ENCODE measurements at regions not wholly inside any gene's neighbourhood (a gene's known extent, or its start where the extent isn't known, plus 50 kb on each side); places are given as distances from the start of the nearest gene placed in this dataset.

DNA sequence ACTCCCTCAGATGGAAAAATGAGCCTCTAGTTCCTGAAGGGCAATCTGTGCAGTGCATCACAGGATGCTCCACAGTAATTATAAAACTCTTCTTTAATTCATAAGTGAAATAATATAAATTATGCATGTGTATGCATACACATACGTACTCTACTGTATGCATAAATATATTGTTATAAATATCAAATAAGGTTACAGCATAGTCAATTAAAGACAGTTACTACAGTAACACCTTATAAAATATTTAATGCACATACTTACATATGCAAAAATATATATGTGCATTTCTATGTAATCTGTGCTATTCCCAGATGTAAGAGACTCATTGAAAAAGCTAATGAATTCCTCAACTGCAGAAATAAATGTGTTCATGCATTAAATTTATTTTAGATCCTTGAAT lies 1515.1 kb downstream of the CDH11 start:
- intact Hi-C loops (cut with micrococcal nuclease): no loop called here
- H3K4me1 Mint-ChIP-seq: no peaks in the 10 kb centered on the region
- H3K27ac Mint-ChIP-seq: no peak overlapping the region
- no peak for TF ChIP-seq CTCF (IDR thresholded peaks at IDR 0.05)
- POLR2A ChIA-PET: no interaction called here
- CTCF ChIA-PET: no interaction called here
- H3K27me3 Mint-ChIP-seq: no peaks in the 10 kb centered on the region
- no peaks in the 10 kb centered on the region for H3K36me3 Mint-ChIP-seq (ENCODE audit: low read depth)
- no peak for ATAC-seq (ENCODE audit: low read depth)
- no peak overlapping the region for H3K4me3 Mint-ChIP-seq
- H3K9me3 Mint-ChIP-seq: peaks cover 11% of the 10 kb centered on the region
- no peak for DNase-seq

- CTCF ChIA-PET: no interaction called here
- peaks cover 10% of the 10 kb centered on the region for H3K9me3 Mint-ChIP-seq
Observed at GRCh38 chr16:63602206-63602927, 1519.5 kb downstream of the CDH11 start.

GRCh38 chr16:63596716-63597115 lies 1525.1 kb downstream of the CDH11 start:
- H3K27ac Mint-ChIP-seq: no peak overlapping the region
- no peaks in the 10 kb centered on the region for H3K4me1 Mint-ChIP-seq
- no peaks in the 10 kb centered on the region for H3K36me3 Mint-ChIP-seq (ENCODE audit: low read depth)
- no peak for TF ChIP-seq CTCF (IDR thresholded peaks at IDR 0.05)
- ATAC-seq (ENCODE audit: low read depth) (no peak), DNase-seq (no peak)
- POLR2A ChIA-PET: no interaction called here
- CTCF ChIA-PET: no interaction called here
- no peak overlapping the region for H3K4me3 Mint-ChIP-seq
- intact Hi-C loops (cut with micrococcal nuclease): no loop called here
- no peaks in the 10 kb centered on the region for H3K27me3 Mint-ChIP-seq
- H3K9me3 Mint-ChIP-seq: peaks cover 10% of the 10 kb centered on the region

More at GRCh38 chr16:63602206-63602927, 1519.5 kb downstream of the CDH11 start:
- no peak overlapping the region for H3K27ac Mint-ChIP-seq
- ATAC-seq (ENCODE audit: low read depth) (no peak), DNase-seq (no peak)
- no peaks in the 10 kb centered on the region for H3K27me3 Mint-ChIP-seq
- intact Hi-C loops (cut with micrococcal nuclease): no loop called here
- H3K4me1 Mint-ChIP-seq: no peaks in the 10 kb centered on the region
- no peaks in the 10 kb centered on the region for H3K36me3 Mint-ChIP-seq (ENCODE audit: low read depth)
- H3K4me3 Mint-ChIP-seq: no peak overlapping the region
- TF ChIP-seq CTCF (IDR thresholded peaks at IDR 0.05): no peak
- POLR2A ChIA-PET: no interaction called here

DNA sequence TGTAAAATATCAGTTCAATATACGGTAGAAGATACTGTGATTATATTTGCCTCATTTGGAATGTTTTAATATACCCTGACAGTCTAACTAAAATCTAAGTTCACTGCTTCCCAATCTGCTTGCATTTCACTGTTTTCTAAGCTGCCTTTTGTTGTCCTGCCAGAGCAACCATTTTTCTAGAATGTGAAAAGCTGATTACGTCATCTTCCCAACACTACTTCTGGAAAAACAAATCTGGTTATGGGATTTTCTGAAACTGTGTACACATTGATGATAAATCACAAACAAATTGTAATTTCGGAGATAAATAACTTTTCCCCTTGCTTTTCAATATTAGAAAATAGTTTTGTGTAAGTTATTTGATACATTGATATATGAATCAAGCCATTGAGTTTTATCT lies 1529.0 kb downstream of the CDH11 start:
- ATAC-seq (ENCODE audit: low read depth) (no peak), DNase-seq (no peak)
- H3K36me3 Mint-ChIP-seq (ENCODE audit: low read depth): no peaks in the 10 kb centered on the region
- CTCF ChIA-PET: no interaction called here
- POLR2A ChIA-PET: no interaction called here
- H3K9me3 Mint-ChIP-seq: peaks cover 5% of the 10 kb centered on the region
- H3K4me3 Mint-ChIP-seq: no peak overlapping the region
- no peak for TF ChIP-seq CTCF (IDR thresholded peaks at IDR 0.05)
- H3K4me1 Mint-ChIP-seq: no peaks in the 10 kb centered on the region
- intact Hi-C loops (cut with micrococcal nuclease): no loop called here
- H3K27me3 Mint-ChIP-seq: no peaks in the 10 kb centered on the region
- H3K27ac Mint-ChIP-seq: no peak overlapping the region

DNA sequence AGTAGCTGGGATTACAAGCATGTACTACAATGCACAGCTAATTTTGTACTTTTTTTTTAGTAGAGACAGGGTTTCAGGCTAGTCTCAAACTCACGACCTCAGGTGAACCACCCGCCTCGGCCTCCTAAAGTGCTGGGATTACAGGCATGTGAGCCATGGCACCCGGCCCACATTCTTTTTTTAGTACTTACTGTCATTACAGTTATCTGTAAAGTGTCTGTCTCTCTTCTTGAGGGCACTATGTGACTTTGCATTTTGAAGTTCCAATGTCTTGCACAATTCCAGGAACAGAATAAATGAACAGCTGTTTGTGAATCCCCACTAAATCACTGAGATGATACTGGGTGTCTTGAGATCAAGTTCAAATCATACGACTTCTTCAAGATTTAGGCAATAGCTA lies 1540.3 kb downstream of the CDH11 start:
- H3K27ac Mint-ChIP-seq: no peak overlapping the region
- no peak for ATAC-seq (ENCODE audit: low read depth)
- intact Hi-C loops (cut with micrococcal nuclease): no loop called here
- no peak for DNase-seq
- no peaks in the 10 kb centered on the region for H3K27me3 Mint-ChIP-seq
- no peak for TF ChIP-seq CTCF (IDR thresholded peaks at IDR 0.05)
- H3K4me1 Mint-ChIP-seq: no peaks in the 10 kb centered on the region
- CTCF ChIA-PET: no interaction called here
- no peaks in the 10 kb centered on the region for H3K36me3 Mint-ChIP-seq (ENCODE audit: low read depth)
- POLR2A ChIA-PET: no interaction called here
- H3K4me3 Mint-ChIP-seq: no peak overlapping the region
- peaks cover 2% of the 10 kb centered on the region for H3K9me3 Mint-ChIP-seq

Measured in activated B cell treated with CpG ODN at 0.5 μM for 24 hours (primary cell).